Right lobe of liver (tissue), 6 donors: ENCODE measurements at regions not wholly inside any gene's neighbourhood (a gene's known extent, or its start where the extent isn't known, plus 50 kb on each side); places are given as distances from the start of the nearest gene placed in this dataset.

Experiments
- ATAC-seq, 4 donors: fragments of 200-7000 bp; cut with Tn5 transposase; one replicate each; pipeline ENCODE4 v1.9.1; 2020; ENCODE audit warnings: mild to moderate bottlenecking in 4 of 4, moderate library complexity in 4 of 4
- DNase-seq, 3 donors: peaks; one replicate each; pipeline ENCODE4 v3.0.0-alpha.2; 2020
- H3K27ac ChIP-seq, 3 donors: fragments of 200-600 bp; one replicate each; pipeline ENCODE4 v1.8.0; 2022
- H3K27me3 ChIP-seq, 2 donors: fragments of 200-600 bp; one replicate each; pipeline ENCODE4 v1.8.0; 2022
- H3K36me3 ChIP-seq, 4 donors: fragments of 200-600 bp; sonication (generic) in 1 of 4; one replicate each; pipeline versions ENCODE4 v1.5.1 to v1.8.0; 2017 to 2022; ENCODE audit warnings: control low read depth in 1 of 4
- H3K4me1 ChIP-seq, 4 donors: fragments of 200-600 bp; sonication (generic) in 1 of 4; one replicate each; pipeline versions ENCODE4 v1.5.1 to v1.8.0; 2017 to 2022; ENCODE audit warnings: control low read depth in 1 of 4
- H3K4me3 ChIP-seq, 3 donors: fragments of 200-600 bp; one replicate each; pipeline ENCODE4 v1.8.0; 2022
- H3K9me3 ChIP-seq, 4 donors: fragments of 200-600 bp; sonication (generic) in 1 of 4; one replicate each; pipeline versions ENCODE4 v1.5.1 to v1.8.0; 2017 to 2022; ENCODE audit warnings: control low read depth in 1 of 4
- CTCF ChIP-seq, 4 donors: fragments of 200-600 bp in 3 of 4; fragments of 450-650 bp in 1 of 4; IDR thresholded peaks; one replicate each; pipeline versions ENCODE4 v1.5.1 to v1.8.0; 2016 to 2022; ENCODE audit warnings: antibody characterized with exemption in 4 of 4, mild to moderate bottlenecking in 2 of 4
- POLR2A ChIP-seq: fragments of 450-650 bp; IDR thresholded peaks from one replicate; pipeline ENCODE4 v1.6.1; 2017; ENCODE audit warnings: antibody characterized with exemption, mild to moderate bottlenecking
- WGBS: methylation state at CpG from one replicate; pipeline ENCODE4 v1.1.6; 2018; ENCODE audit warnings: low coverage, low lambda C conversion rate; ENCODE audit not compliant: insufficient coverage; ENCODE audit errors: missing lambda C conversion rate; 5-methylcytosine and 5-hydroxymethylcytosine counted together
- intact Hi-C, 2 donors: fragments of 100-400 bp; cut with DNase I; formaldehyde crosslinking; loops; one replicate each; pipeline versions ENCODE4 v1.11.2 to v1.14.1; 2022
- donor health status: DM: no; HTN: yes; CAD: no.
- donor health status: DM: no; HTN: no; CAD: no.
- donor health status: DM: no; HTN: no; CAD: no.
- donor health status: DM: no; HTN: yes; CAD: no.
- donor health status: DM: no; HTN: yes; CAD: no.

- Histone ChIP-seq H3K36me3 (no peaks in the 10 kb centered on the region), H3K9me3 (no peaks in the 10 kb centered on the region), H3K4me1 (no peaks in the 10 kb centered on the region), H3K27me3 (no peaks in the 10 kb centered on the region), H3K27ac (no peak overlapping the region), H3K4me3 (no peak overlapping the region)
- ATAC-seq (no peak), DNase-seq (no peak)
- intact Hi-C loops: no loop called here
- WGBS: 74% methylated on average over 6 of the region's 12 CpGs
- TF ChIP-seq CTCF (IDR thresholded peaks at IDR 0.05) (no peak), POLR2A (no peak)
These were observed 166.2 kb downstream of the EDN1 start for GRCh38 chr6:12456343-12456742.

GRCh38 chr6:12457094-12457493 lies 166.9 kb downstream of the EDN1 start:
- Histone ChIP-seq H3K4me1 (no peaks in the 10 kb centered on the region), H3K4me3 (no peak overlapping the region), H3K27ac (no peak overlapping the region), H3K9me3 (no peaks in the 10 kb centered on the region), H3K36me3 (no peaks in the 10 kb centered on the region), H3K27me3 (no peaks in the 10 kb centered on the region)
- intact Hi-C loops: no loop called here
- TF ChIP-seq CTCF (IDR thresholded peaks at IDR 0.05): no peak
- TF ChIP-seq POLR2A: no peak
- 85% methylated on average over 3 of the region's 3 CpGs for WGBS
- ATAC-seq (no peak), DNase-seq (no peak)

GRCh38 chr6:12458558-12458957 lies 168.4 kb downstream of the EDN1 start:
- H3K36me3 ChIP-seq: no peaks in the 10 kb centered on the region
- no peak for TF ChIP-seq POLR2A
- no peak for TF ChIP-seq CTCF (IDR thresholded peaks at IDR 0.05)
- 63% methylated on average over 5 of the region's 5 CpGs for WGBS
- no peaks in the 10 kb centered on the region for H3K4me1 ChIP-seq
- H3K27me3 ChIP-seq: no peaks in the 10 kb centered on the region
- DNase-seq: no peak
- no peaks in the 10 kb centered on the region for H3K9me3 ChIP-seq
- no peak for ATAC-seq
- no peak overlapping the region for H3K4me3 ChIP-seq
- intact Hi-C loops: no loop called here
- no peak overlapping the region for H3K27ac ChIP-seq

- intact Hi-C loops: no loop called here
- no peaks in the 10 kb centered on the region for H3K27me3 ChIP-seq
- TF ChIP-seq CTCF (IDR thresholded peaks at IDR 0.05): no peak
- whole genome bisulfite sequencing: 79% methylated on average over 6 of the region's 7 CpGs
- H3K4me3 ChIP-seq: no peak overlapping the region
- no peaks in the 10 kb centered on the region for H3K4me1 ChIP-seq
- ATAC-seq (no peak), DNase-seq (no peak)
- H3K27ac ChIP-seq: no peak overlapping the region
- no peaks in the 10 kb centered on the region for H3K9me3 ChIP-seq
- no peaks in the 10 kb centered on the region for H3K36me3 ChIP-seq
These were observed 169.9 kb downstream of the EDN1 start for GRCh38 chr6:12459945-12460661.
